MM.1S (cell line): ENCODE measurements at regions not wholly inside any gene's neighbourhood (a gene's known extent, or its start where the extent isn't known, plus 50 kb on each side); places are given as distances from the start of the nearest gene placed in this dataset.

Experiments
- EZH2phosphoT487 ChIP-seq: fragments of 300-600 bp; sonication (generic); IDR thresholded peaks from 2 replicates; pipeline ENCODE4 v1.6.1; 2018; ENCODE audit warnings: antibody characterized with exemption, low read length
- TF ChIP-seq, protein P1 (sequence below): fragments of 300-600 bp; sonication (generic); IDR thresholded peaks from 2 replicates; pipeline ENCODE4 v1.5.1; 2016; ENCODE audit warnings: antibody characterized with exemption, low read length, mixed read lengths

DNA sequence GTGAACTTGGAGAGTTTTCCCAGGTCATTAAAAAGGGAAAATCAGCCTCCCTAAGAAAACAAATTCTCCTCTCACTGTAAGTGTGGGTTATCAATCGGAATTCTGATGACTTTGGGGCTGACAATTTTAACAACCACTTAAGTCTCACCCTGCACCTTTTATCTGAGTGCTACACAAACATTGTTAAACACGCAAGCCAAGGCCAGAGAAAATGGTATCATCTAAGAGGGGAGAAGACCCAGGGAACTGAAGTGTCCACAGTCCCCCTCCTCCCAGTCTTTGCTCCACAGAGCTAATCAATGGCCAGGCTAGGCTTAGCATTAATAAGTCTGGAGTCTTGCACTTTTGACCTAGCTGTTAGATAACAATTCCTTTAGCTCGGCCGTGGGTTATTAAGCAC lies 51.7 kb upstream of the TBX5 start:
- no peak for TF ChIP-seq EZH2phosphoT487
- TF ChIP-seq, protein P1, sequence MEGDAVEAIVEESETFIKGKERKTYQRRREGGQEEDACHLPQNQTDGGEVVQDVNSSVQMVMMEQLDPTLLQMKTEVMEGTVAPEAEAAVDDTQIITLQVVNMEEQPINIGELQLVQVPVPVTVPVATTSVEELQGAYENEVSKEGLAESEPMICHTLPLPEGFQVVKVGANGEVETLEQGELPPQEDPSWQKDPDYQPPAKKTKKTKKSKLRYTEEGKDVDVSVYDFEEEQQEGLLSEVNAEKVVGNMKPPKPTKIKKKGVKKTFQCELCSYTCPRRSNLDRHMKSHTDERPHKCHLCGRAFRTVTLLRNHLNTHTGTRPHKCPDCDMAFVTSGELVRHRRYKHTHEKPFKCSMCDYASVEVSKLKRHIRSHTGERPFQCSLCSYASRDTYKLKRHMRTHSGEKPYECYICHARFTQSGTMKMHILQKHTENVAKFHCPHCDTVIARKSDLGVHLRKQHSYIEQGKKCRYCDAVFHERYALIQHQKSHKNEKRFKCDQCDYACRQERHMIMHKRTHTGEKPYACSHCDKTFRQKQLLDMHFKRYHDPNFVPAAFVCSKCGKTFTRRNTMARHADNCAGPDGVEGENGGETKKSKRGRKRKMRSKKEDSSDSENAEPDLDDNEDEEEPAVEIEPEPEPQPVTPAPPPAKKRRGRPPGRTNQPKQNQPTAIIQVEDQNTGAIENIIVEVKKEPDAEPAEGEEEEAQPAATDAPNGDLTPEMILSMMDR, result no peak
